GM23248 (cell line): ENCODE measurements at regions not wholly inside any gene's neighbourhood (a gene's known extent, or its start where the extent isn't known, plus 50 kb on each side); places are given as distances from the start of the nearest gene placed in this dataset.

Experiments
- EZH2 ChIP-seq: fragments of 200-600 bp; sonication (generic); IDR thresholded peaks from 2 replicates; pipeline ENCODE4 v1.6.1; 2018; ENCODE audit warnings: antibody characterized with exemption, mild to moderate bottlenecking; ENCODE audit not compliant: insufficient read depth, poor library complexity, severe bottlenecking
- EZH2phosphoT487 ChIP-seq: fragments of 200-600 bp; sonication (generic); IDR thresholded peaks from 2 replicates; pipeline ENCODE4 v1.6.1; 2018; ENCODE audit warnings: antibody characterized with exemption, moderate library complexity, mild to moderate bottlenecking, low read depth; ENCODE audit not compliant: insufficient read depth

GRCh38 chr5:173512637-173513435 is 103.6 kb downstream of the BOD1 start:
- TF ChIP-seq EZH2phosphoT487 (no peak), EZH2 (no peak)
